HCT116 (cell line): ENCODE measurements at regions not wholly inside any gene's neighbourhood (a gene's known extent, or its start where the extent isn't known, plus 50 kb on each side); places are given as distances from the start of the nearest gene placed in this dataset.

Source experiments
- ATAC-seq: fragments of 200-7000 bp; cut with Tn5 transposase; 2 replicates; pipeline ENCODE4 v1.9.1; 2020; ENCODE audit warnings: mild to moderate bottlenecking, moderate library complexity
- BruUV-seq: library from RNA; stranded (reverse); fragments of 400-500 nt; replicated peaks from 2 replicates; lab custom pipeline; 2021; lab: Mats Ljungman, UMichigan
- CTCF ChIA-PET: fragments of 300-600 bp; sonication (Branson Sonifier 250); formaldehyde crosslinking; loops from one replicate; lab custom pipeline; 2021; ENCODE audit warnings: antibody characterized with exemption; lab: Charles Lee
- POLR2A ChIA-PET: fragments of 300-600, 350-600 bp; sonication (Branson Sonifier 250); formaldehyde crosslinking; loops from one replicate; lab custom pipeline; 2021; ENCODE audit warnings: antibody characterized with exemption; lab: Charles Lee
- RAD21 ChIA-PET, 2 experiments: fragments of 300-600 bp; sonication (Branson Sonifier 250); formaldehyde crosslinking; loops; one replicate each; lab custom pipeline; 2023; ENCODE audit warnings: low total read pairs in 2 of 2; ENCODE audit not compliant: uncharacterized antibody in 2 of 2, unreplicated experiment in 2 of 2, low non-redundant PET in 1 of 2; lab: Charles Lee
- DNase-seq: peaks from one replicate; pipeline ENCODE4 v3.0.0-alpha.2; 2010; ENCODE audit warnings: low read depth, low spot score
- H2AFZ ChIP-seq: fragments of 200-600 bp; shearing (Covaris generic), sonication (generic); 2 replicates; pipeline ENCODE4 v1.6.1; 2017; ENCODE audit warnings: low read depth, mixed run types, mixed read lengths, antibody characterized with exemption, low read length; ENCODE audit not compliant: poor library complexity, severe bottlenecking
- H3K27ac ChIP-seq: 2 replicates; pipeline ENCODE4 v1.5.1; 2012; ENCODE audit warnings: low read depth, low read length
- H3K27me3 ChIP-seq: fragments of 200-600 bp; sonication (generic); 2 replicates; pipeline ENCODE4 v1.6.1; 2016; ENCODE audit warnings: mixed run types, low read length, mixed read lengths; ENCODE audit not compliant: insufficient read depth
- H3K36me3 ChIP-seq, 2 experiments: fragments of 200-500 bp in 1 of 2; fragments of 200-600 bp in 1 of 2; sonication (Bioruptor generic) in 1 of 2; sonication (generic) in 1 of 2; 2 replicates each; pipeline versions ENCODE4 v1.5.1 to v1.6.1; 2014 to 2016; ENCODE audit warnings: low read length in 2 of 2, inconsistent platforms in 1 of 2, mixed read lengths in 1 of 2, mixed run types in 1 of 2; ENCODE audit not compliant: insufficient read depth in 2 of 2, control insufficient read depth in 1 of 2
- H3K4me1 ChIP-seq, 2 experiments: fragments of 200-600 bp in 1 of 2; sonication (generic) in 1 of 2; 2 replicates each; pipeline versions ENCODE4 v1.5.1 to v1.6.1; 2012 to 2017; ENCODE audit warnings: low read length in 2 of 2, inconsistent platforms in 1 of 2, mild to moderate bottlenecking in 1 of 2, mixed read lengths in 1 of 2, mixed run types in 1 of 2, moderate library complexity in 1 of 2; ENCODE audit not compliant: insufficient read depth in 2 of 2, control insufficient read depth in 1 of 2
- H3K4me2 ChIP-seq: fragments of 200-600 bp; sonication (generic); 2 replicates; pipeline ENCODE4 v1.6.1; 2017; ENCODE audit warnings: mixed run types, low read length, mixed read lengths
- H3K4me3 ChIP-seq, 2 experiments: fragments of 200-600 bp in 1 of 2; sonication (generic) in 1 of 2; replicated peaks in 1 of 2; 2 replicates each; pipeline ENCODE4 v1.5.1; 2011 to 2016; ENCODE audit warnings: low read length in 2 of 2, control low read depth in 1 of 2, low read depth in 1 of 2, mild to moderate bottlenecking in 1 of 2, mixed read lengths in 1 of 2, mixed run types in 1 of 2
- H3K79me2 ChIP-seq: fragments of 200-600 bp; sonication (generic); 2 replicates; pipeline ENCODE4 v1.6.1; 2017; ENCODE audit warnings: mild to moderate bottlenecking, mixed run types, low read length, moderate library complexity, mixed read lengths; ENCODE audit not compliant: insufficient read depth
- H3K9ac ChIP-seq: fragments of 200-600 bp; sonication (generic); 2 replicates; pipeline ENCODE4 v1.6.1; 2016; ENCODE audit warnings: low read length, mixed read lengths
- H3K9me2 ChIP-seq: fragments of 200-600 bp; sonication (generic), shearing (Covaris generic); 2 replicates; pipeline ENCODE4 v1.6.1; 2017; ENCODE audit warnings: mixed run types, mild to moderate bottlenecking, moderate library complexity; ENCODE audit not compliant: insufficient read depth
- H3K9me3 ChIP-seq, 2 experiments: fragments of 200-500 bp in 1 of 2; fragments of 200-600 bp in 1 of 2; sonication (Bioruptor generic) in 1 of 2; sonication (generic) in 1 of 2; 2 replicates each; pipeline ENCODE4 v1.6.1; 2014 to 2017; ENCODE audit warnings: low read length in 2 of 2, mixed read lengths in 2 of 2, inconsistent platforms in 1 of 2, low read depth in 1 of 2, mild to moderate bottlenecking in 1 of 2, mixed run types in 1 of 2, moderate library complexity in 1 of 2; ENCODE audit not compliant: control insufficient read depth in 1 of 2, insufficient read depth in 1 of 2
- H4K20me1 ChIP-seq: fragments of 200-600 bp; sonication (generic), shearing (Covaris generic); 2 replicates; pipeline ENCODE4 v1.6.1; 2017; ENCODE audit warnings: mixed run types, mild to moderate bottlenecking, moderate library complexity; ENCODE audit not compliant: insufficient read depth
- ATF3 ChIP-seq: IDR thresholded peaks from 2 replicates; pipeline ENCODE4 v1.6.1; 2012
- CEBPB ChIP-seq: IDR thresholded peaks from 2 replicates; pipeline ENCODE4 v1.6.1; 2012; ENCODE audit warnings: low read depth
- CTCF ChIP-seq, 3 experiments: fragments of 200-600 bp in 1 of 3; sonication (generic) in 1 of 3; IDR thresholded peaks in 2 of 3; conservative IDR thresholded peaks in 1 of 3; 2 replicates each; pipeline ENCODE4 v1.5.1; 2012 to 2017; ENCODE audit warnings: low read depth in 2 of 3, low read length in 2 of 3, antibody characterized with exemption in 1 of 3, borderline replicate concordance in 1 of 3, control low read depth in 1 of 3, mild to moderate bottlenecking in 1 of 3, mixed read lengths in 1 of 3, mixed run types in 1 of 3, moderate library complexity in 1 of 3; ENCODE audit not compliant: insufficient read depth in 1 of 3
- ELF1 ChIP-seq: IDR thresholded peaks from 2 replicates; pipeline ENCODE4 v1.6.1; 2012; ENCODE audit warnings: low read depth, borderline replicate concordance
- EZH2 ChIP-seq: fragments of 200-600 bp; sonication (generic); IDR thresholded peaks from 2 replicates; pipeline ENCODE4 v1.6.1; 2017; ENCODE audit warnings: antibody characterized with exemption, mixed run types
- EZH2phosphoT487 ChIP-seq: fragments of 200-600 bp; IDR thresholded peaks from 2 replicates; pipeline ENCODE4 v1.6.1; 2018; ENCODE audit warnings: antibody characterized with exemption, borderline replicate concordance
- JUND ChIP-seq: IDR thresholded peaks from 2 replicates; pipeline ENCODE4 v1.6.1; 2012
- MAX ChIP-seq: IDR thresholded peaks from 2 replicates; pipeline ENCODE4 v1.6.1; 2012
- RAD21 ChIP-seq: IDR thresholded peaks from 2 replicates; pipeline ENCODE4 v1.6.1; 2012; ENCODE audit warnings: low read depth, mild to moderate bottlenecking
- SIN3A ChIP-seq: IDR thresholded peaks from 2 replicates; pipeline ENCODE4 v1.6.1; 2012; ENCODE audit warnings: low read depth
- SP1 ChIP-seq: IDR thresholded peaks from 2 replicates; pipeline ENCODE4 v1.6.1; 2012; ENCODE audit warnings: low read depth
- SRF ChIP-seq: IDR thresholded peaks from 2 replicates; pipeline ENCODE4 v1.6.1; 2012; ENCODE audit warnings: low read depth
- TCF7L2 ChIP-seq: IDR thresholded peaks from 2 replicates; pipeline ENCODE4 v1.7.0; 2011; ENCODE audit warnings: borderline replicate concordance, inconsistent platforms; ENCODE audit not compliant: insufficient read depth, insufficient read length; ENCODE audit errors: extremely low read depth
- YY1 ChIP-seq: IDR thresholded peaks from 2 replicates; pipeline ENCODE4 v1.6.1; 2011; ENCODE audit warnings: low read length, low read depth, moderate library complexity, mild to moderate bottlenecking; ENCODE audit not compliant: insufficient replicate concordance; ENCODE audit errors: extremely low read depth
- ZBTB33 ChIP-seq: IDR thresholded peaks from 2 replicates; pipeline ENCODE4 v1.6.1; 2011; ENCODE audit warnings: mild to moderate bottlenecking, low read length, moderate library complexity; ENCODE audit not compliant: insufficient replicate concordance; ENCODE audit errors: extremely low read depth
- intact Hi-C: fragments of 100-400 bp; cut with micrococcal nuclease; formaldehyde crosslinking; loops from 2 replicates; pipeline ENCODE4 v1.10.0; 2022

GRCh38 chr22:22414266-22414665 lies 94.3 kb downstream of the ZNF280B start:
- DNase-seq (no peak), ATAC-seq (no peak)
- Histone ChIP-seq H3K4me1 (no peaks in the 10 kb centered on the region), H3K9ac (no peak overlapping the region), H3K4me2 (no peak overlapping the region), H3K9me3 (0 out of 4 replicates have a peak, but pooled peaks cover 3% of the 10 kb centered on the region in 2 experiments), H3K36me3 (no peaks in the 10 kb centered on the region), H3K79me2 (no peaks in the 10 kb centered on the region), H3K9me2 (no peaks in the 10 kb centered on the region), H3K27me3 (peaks cover 82% of the 10 kb centered on the region), H3K27ac (no peak overlapping the region), H4K20me1 (no peaks in the 10 kb centered on the region), H2AFZ (no peak overlapping the region), H3K4me3 (no peak overlapping the region)
- TF ChIP-seq ATF3, result no peak
- TF ChIP-seq JUND, result no peak
- no peak for TF ChIP-seq CEBPB
- no peak for TF ChIP-seq MAX
- no peak for TF ChIP-seq CTCF (IDR thresholded peaks at IDR 0.05 in 2 of 3, conservative IDR thresholded peaks at IDR 0.05 in 1 of 3; ENCODE audit: borderline replicate concordance in 1 of 3, insufficient read depth in 1 of 3, low read depth in 2 of 3, low read length in 2 of 3)
- no peak for TF ChIP-seq ZBTB33
- no peak for TF ChIP-seq YY1
- no peak for TF ChIP-seq SP1
- TF ChIP-seq RAD21, result no peak
- no peak for TF ChIP-seq TCF7L2
- TF ChIP-seq EZH2phosphoT487, result no peak
- TF ChIP-seq ELF1, result no peak
- no peak for TF ChIP-seq EZH2
- TF ChIP-seq SIN3A, result no peak
- TF ChIP-seq SRF, result no peak
- ChIA-PET CTCF (interaction anchor here (1.7 kb wide), 1 partner anchor 9 kb away, joined by 11 read pairs; no protein-coding TSS in a partner anchor), RAD21 (no interaction called here), POLR2A (no interaction called here)
- no TSS peak for BruUV-seq
- intact Hi-C loops, result loop anchor here (10.0 kb wide), 1 partner anchor 209 kb away; no protein-coding TSS in a partner anchor
